CD4-positive, alpha-beta memory T cell (primary cell): ENCODE measurements at regions not wholly inside any gene's neighbourhood (a gene's known extent, or its start where the extent isn't known, plus 50 kb on each side); places are given as distances from the start of the nearest gene placed in this dataset.

Experiments used
- CTCF ChIA-PET: fragments of 350-600 bp; sonication (Branson Sonifier 250); formaldehyde crosslinking; loops from one replicate; lab custom pipeline; 2021; ENCODE audit warnings: inconsistent platforms; ENCODE audit not compliant: partially characterized antibody; lab: Charles Lee
- POLR2A ChIA-PET: fragments of 350-600 bp; sonication (Branson Sonifier 250); formaldehyde crosslinking; loops from one replicate; lab custom pipeline; 2021; ENCODE audit not compliant: partially characterized antibody; lab: Charles Lee
- DNase-seq, 5 donors: peaks; one replicate each; pipeline versions ENCODE4 v3.0.0 to v3.0.0-alpha.2; 2020 to 2022; ENCODE audit warnings: mixed read lengths in 1 of 5
- H3K27ac ChIP-seq: one replicate; pipeline ENCODE4 v1.7.0; 2013; ENCODE audit warnings: low read depth, low read length
- H3K27me3 ChIP-seq: 2 replicates; pipeline ENCODE4 v1.7.0; 2013; ENCODE audit warnings: mild to moderate bottlenecking, low read length, moderate library complexity; ENCODE audit not compliant: insufficient read depth
- H3K36me3 ChIP-seq: 2 replicates; pipeline ENCODE4 v1.7.0; 2013; ENCODE audit warnings: mild to moderate bottlenecking, low read length, moderate library complexity; ENCODE audit not compliant: insufficient read depth
- H3K4me1 ChIP-seq: 2 replicates; pipeline ENCODE4 v1.7.0; 2013; ENCODE audit warnings: mild to moderate bottlenecking, low read length, moderate library complexity; ENCODE audit not compliant: insufficient read depth
- H3K4me3 ChIP-seq, 2 donors: one replicate each; pipeline ENCODE4 v1.7.0; 2013; ENCODE audit warnings: low read length in 2 of 2, mild to moderate bottlenecking in 1 of 2
- H3K9me3 ChIP-seq, 2 donors: one replicate each; pipeline ENCODE4 v1.7.0; 2013; ENCODE audit warnings: low read length in 2 of 2, control low read depth in 1 of 2; ENCODE audit not compliant: control insufficient read depth in 1 of 2
- H3K27ac Mint-ChIP-seq, 7 donors: one replicate each; pipeline ENCODE4 v1.8.0; 2020 to 2021; ENCODE audit warnings: mixed read lengths in 7 of 7, mild to moderate bottlenecking in 6 of 7, inconsistent platforms in 3 of 7, moderate library complexity in 3 of 7
- H3K27me3 Mint-ChIP-seq, 2 donors: one replicate each; pipeline ENCODE4 v1.8.0; 2020 to 2021; ENCODE audit warnings: mixed read lengths in 2 of 2
- H3K36me3 Mint-ChIP-seq, 2 donors: one replicate each; pipeline ENCODE4 v1.8.0; 2020 to 2021; ENCODE audit warnings: mixed read lengths in 2 of 2, inconsistent platforms in 1 of 2, mild to moderate bottlenecking in 1 of 2
- H3K4me1 Mint-ChIP-seq, 4 donors: one replicate each; pipeline ENCODE4 v1.8.0; 2020 to 2021; ENCODE audit warnings: mixed read lengths in 4 of 4, mild to moderate bottlenecking in 1 of 4
- H3K4me3 Mint-ChIP-seq, 8 donors: one replicate each; pipeline ENCODE4 v1.8.0; 2020 to 2021; ENCODE audit warnings: mixed read lengths in 8 of 8, mild to moderate bottlenecking in 7 of 8, moderate library complexity in 6 of 8, inconsistent platforms in 3 of 8
- H3K9me3 Mint-ChIP-seq, 8 donors: one replicate each; pipeline ENCODE4 v1.8.0; 2020 to 2021; ENCODE audit warnings: mixed read lengths in 8 of 8, mild to moderate bottlenecking in 5 of 8, inconsistent platforms in 3 of 8, moderate library complexity in 1 of 8
- intact Hi-C: fragments of 100-400 bp; cut with micrococcal nuclease; formaldehyde crosslinking; loops from one replicate; pipeline ENCODE4 v1.15.1; 2023

DNA sequence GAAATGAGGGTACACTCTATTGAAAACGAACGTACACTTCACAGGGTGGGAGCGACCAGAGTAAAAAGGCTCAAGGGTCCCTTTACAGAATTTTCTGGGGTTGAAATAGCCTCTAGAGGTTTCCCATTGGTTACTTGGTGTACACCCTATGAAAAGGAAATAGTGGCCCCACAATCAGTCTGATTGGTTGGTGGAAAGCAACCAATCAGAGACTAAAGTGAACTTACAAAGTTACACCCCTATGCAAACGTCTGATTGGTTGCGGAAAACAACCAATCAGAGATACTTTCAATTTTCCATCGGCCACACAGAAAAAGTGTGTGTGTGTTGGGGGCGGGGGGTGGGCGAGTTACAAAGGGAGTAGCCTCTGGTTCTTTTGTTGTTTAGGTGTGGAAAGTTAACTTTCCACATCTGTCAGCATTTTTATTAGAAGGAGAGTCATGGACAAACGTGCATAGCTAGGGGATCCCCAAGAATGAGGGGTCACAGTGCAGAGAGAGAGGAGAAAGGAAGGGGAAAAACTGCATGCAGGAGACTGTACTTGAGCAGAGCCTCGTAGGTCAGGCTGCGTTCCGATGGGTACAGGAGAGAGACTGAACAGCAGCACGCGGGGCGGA, 1152.1 kb downstream of the TBC1D22A start:
- Mint-ChIP-seq H3K4me3 (no peak overlapping the region), H3K27ac (peak overlapping the region in 1 of 7 donors; percentile 54), H3K36me3 (no peaks in the 10 kb centered on the region), H3K4me1 (peaks cover 0 to 14% (median 9%) of the 10 kb centered on the region in 4 donors), H3K9me3 (peaks cover 0 to 16% (median 12%) of the 10 kb centered on the region in 8 donors), H3K27me3 (peaks cover 0 to 2% of the 10 kb centered on the region in 2 donors)
- H3K36me3 ChIP-seq: no peaks in the 10 kb centered on the region
- H3K4me1 ChIP-seq: peaks cover 14% of the 10 kb centered on the region
- no peaks in the 10 kb centered on the region for H3K27me3 ChIP-seq
- intact Hi-C loops: no loop called here
- ChIA-PET POLR2A (no interaction called here), CTCF (no interaction called here)
- H3K4me3 ChIP-seq: no peak overlapping the region
- no peak overlapping the region for H3K27ac ChIP-seq
- DNase-seq: no peak
- H3K9me3 ChIP-seq: no peaks in the 10 kb centered on the region

DNA sequence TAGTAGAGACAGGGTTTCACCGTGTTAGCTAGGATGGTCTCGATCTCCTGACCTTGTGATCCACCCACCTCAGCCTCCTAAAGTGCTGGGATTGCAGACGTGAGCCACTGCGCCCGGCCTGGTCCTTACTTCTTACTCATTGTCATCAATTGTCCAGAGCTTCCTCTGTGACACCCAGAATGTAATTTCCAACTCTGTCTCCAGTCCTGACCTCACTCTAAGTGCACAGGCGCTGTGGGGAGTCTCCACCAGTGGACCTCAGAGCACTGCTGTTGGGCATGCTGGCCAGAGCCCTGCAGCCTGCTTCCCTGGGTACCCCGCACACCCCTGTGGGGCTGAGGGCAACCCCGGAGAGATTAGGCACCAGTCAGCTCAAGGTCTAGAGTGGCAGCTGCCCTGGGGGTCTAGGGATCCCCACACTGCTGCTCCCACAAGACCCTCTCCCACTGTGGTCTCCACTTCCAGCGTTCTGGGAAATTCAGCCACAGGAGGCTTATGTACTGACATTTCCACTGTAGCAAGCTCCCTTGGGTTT, 1140.3 kb downstream of the TBC1D22A start:
- intact Hi-C loops: no loop called here
- H3K4me1 ChIP-seq: no peaks in the 10 kb centered on the region
- DNase-seq: no peak
- peaks cover 0 to 4% (median 0%) of the 10 kb centered on the region in 8 donors for H3K9me3 Mint-ChIP-seq
- no peaks in the 10 kb centered on the region for H3K36me3 ChIP-seq
- H3K4me3 Mint-ChIP-seq: no peak overlapping the region
- ChIA-PET CTCF (no interaction called here), POLR2A (no interaction called here)
- no peaks in the 10 kb centered on the region for H3K4me1 Mint-ChIP-seq
- peaks cover 0 to 3% of the 10 kb centered on the region in 2 donors for H3K27me3 Mint-ChIP-seq
- no peaks in the 10 kb centered on the region for H3K36me3 Mint-ChIP-seq
- H3K27ac ChIP-seq: no peak overlapping the region
- no peaks in the 10 kb centered on the region for H3K9me3 ChIP-seq
- H3K27me3 ChIP-seq: no peaks in the 10 kb centered on the region
- H3K4me3 ChIP-seq: no peak overlapping the region
- no peak overlapping the region for H3K27ac Mint-ChIP-seq

DNA sequence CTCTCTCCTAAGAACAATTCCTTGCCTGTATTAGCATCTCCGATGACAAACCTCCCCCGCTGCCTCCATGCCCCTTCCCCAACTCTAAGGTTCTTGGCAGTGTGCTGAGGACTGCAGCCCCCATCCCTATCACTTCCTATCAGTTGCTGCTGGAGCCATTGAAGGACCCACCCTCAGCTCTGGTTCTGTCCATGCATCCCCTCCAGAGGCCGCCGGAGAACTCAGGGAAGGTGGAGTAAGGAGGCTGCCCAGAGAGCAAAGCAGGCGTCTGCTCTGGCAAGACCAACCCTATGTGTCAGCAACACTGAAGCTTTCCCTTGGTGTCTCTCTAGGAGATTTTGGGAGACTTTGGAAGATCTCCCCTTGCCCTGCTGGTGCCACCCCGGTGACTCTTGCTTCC, 1139.5 kb downstream of the TBC1D22A start:
- peaks cover 0 to 4% (median 0%) of the 10 kb centered on the region in 8 donors for H3K9me3 Mint-ChIP-seq
- Histone ChIP-seq H3K4me3 (no peak overlapping the region), H3K27ac (no peak overlapping the region), H3K4me1 (no peaks in the 10 kb centered on the region), H3K36me3 (no peaks in the 10 kb centered on the region), H3K9me3 (no peaks in the 10 kb centered on the region), H3K27me3 (no peaks in the 10 kb centered on the region)
- H3K4me1 Mint-ChIP-seq: no peaks in the 10 kb centered on the region
- H3K36me3 Mint-ChIP-seq: no peaks in the 10 kb centered on the region
- intact Hi-C loops: no loop called here
- no peak overlapping the region for H3K4me3 Mint-ChIP-seq
- no peak overlapping the region for H3K27ac Mint-ChIP-seq
- peaks cover 0 to 3% of the 10 kb centered on the region in 2 donors for H3K27me3 Mint-ChIP-seq
- no peak for DNase-seq
- ChIA-PET POLR2A (no interaction called here), CTCF (no interaction called here)

DNA sequence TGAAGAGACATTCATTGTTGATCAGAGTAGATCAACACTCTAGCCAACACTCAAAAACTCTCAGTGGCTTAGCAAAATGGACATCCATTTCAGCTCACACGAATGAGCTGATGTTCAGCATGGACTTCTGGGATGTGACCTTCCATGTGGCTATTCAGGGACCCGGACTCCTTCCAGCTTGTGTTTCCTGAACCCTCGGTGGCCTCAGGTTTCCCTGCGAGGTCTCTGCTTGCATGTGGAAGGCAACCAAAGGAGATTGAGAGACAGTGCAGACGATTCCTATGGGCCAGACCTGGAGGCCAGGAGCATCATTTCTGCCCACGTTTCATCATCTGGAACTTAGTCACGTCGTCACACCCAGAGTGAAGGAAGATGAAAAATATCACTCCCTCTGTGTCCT, 1137.4 kb downstream of the TBC1D22A start:
- H3K9me3 ChIP-seq: no peaks in the 10 kb centered on the region
- no peaks in the 10 kb centered on the region for H3K36me3 Mint-ChIP-seq
- no peak overlapping the region for H3K4me3 Mint-ChIP-seq
- intact Hi-C loops: no loop called here
- ChIA-PET POLR2A (no interaction called here), CTCF (no interaction called here)
- no peaks in the 10 kb centered on the region for H3K27me3 Mint-ChIP-seq
- no peaks in the 10 kb centered on the region for H3K27me3 ChIP-seq
- no peak for DNase-seq
- H3K4me1 Mint-ChIP-seq: no peaks in the 10 kb centered on the region
- H3K36me3 ChIP-seq: no peaks in the 10 kb centered on the region
- H3K27ac ChIP-seq: no peak overlapping the region
- H3K4me3 ChIP-seq: no peak overlapping the region
- peaks cover 0 to 7% (median 3%) of the 10 kb centered on the region in 8 donors for H3K9me3 Mint-ChIP-seq
- H3K27ac Mint-ChIP-seq: no peak overlapping the region
- H3K4me1 ChIP-seq: no peaks in the 10 kb centered on the region

DNA sequence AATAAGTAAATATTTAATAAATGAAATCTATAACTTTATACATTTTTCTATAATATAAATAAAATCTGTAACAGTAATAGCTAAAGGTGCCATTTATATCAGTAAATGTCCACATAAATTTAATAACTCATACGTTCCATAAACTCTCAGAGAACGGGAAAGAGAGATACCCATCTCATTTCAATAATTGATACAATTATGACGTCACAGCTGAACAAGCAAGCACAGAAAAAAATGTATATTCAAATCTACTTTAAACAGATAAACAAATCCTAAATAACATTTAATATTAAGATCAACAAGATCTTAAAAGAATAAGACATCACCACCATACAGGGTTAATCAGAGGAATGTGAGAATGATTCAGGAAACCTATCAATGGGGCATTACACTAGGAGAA, 1136.5 kb downstream of the TBC1D22A start:
- ChIA-PET CTCF (no interaction called here), POLR2A (no interaction called here)
- no peaks in the 10 kb centered on the region for H3K9me3 ChIP-seq
- DNase-seq: no peak
- no peaks in the 10 kb centered on the region for H3K4me1 Mint-ChIP-seq
- no peaks in the 10 kb centered on the region for H3K4me1 ChIP-seq
- no peak overlapping the region for H3K4me3 ChIP-seq
- intact Hi-C loops: no loop called here
- H3K36me3 Mint-ChIP-seq: no peaks in the 10 kb centered on the region
- peaks cover 0 to 15% (median 6%) of the 10 kb centered on the region in 8 donors for H3K9me3 Mint-ChIP-seq
- no peak overlapping the region for H3K27ac ChIP-seq
- H3K36me3 ChIP-seq: no peaks in the 10 kb centered on the region
- H3K27me3 ChIP-seq: no peaks in the 10 kb centered on the region
- no peak overlapping the region for H3K4me3 Mint-ChIP-seq
- H3K27ac Mint-ChIP-seq: no peak overlapping the region
- no peaks in the 10 kb centered on the region for H3K27me3 Mint-ChIP-seq

DNA sequence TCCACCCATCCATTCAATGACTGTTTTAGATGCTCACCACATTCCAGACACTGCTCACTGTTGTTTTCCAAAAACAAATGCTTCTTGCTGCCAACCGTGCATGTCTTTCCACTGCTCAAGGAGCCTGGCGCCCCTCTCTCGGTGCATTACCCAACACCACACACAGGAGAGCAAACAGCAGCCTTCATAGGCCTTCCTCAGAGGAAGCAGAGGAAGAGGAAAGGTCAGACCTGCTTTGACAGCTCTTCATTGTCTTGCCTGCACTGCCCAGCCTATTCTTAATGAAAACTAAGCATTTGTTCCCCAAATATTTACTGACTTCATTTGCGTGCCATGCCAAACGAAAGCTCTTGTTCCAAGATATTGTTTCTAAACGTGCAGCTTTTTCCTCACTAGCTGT, 1129.2 kb downstream of the TBC1D22A start:
- H3K27ac Mint-ChIP-seq: no peak overlapping the region
- ChIA-PET POLR2A (no interaction called here), CTCF (no interaction called here)
- intact Hi-C loops: no loop called here
- no peak overlapping the region for H3K27ac ChIP-seq
- no peaks in the 10 kb centered on the region for H3K36me3 Mint-ChIP-seq
- no peak overlapping the region for H3K4me3 ChIP-seq
- H3K27me3 Mint-ChIP-seq: peaks cover 0 to 8% of the 10 kb centered on the region in 2 donors
- no peaks in the 10 kb centered on the region for H3K36me3 ChIP-seq
- no peaks in the 10 kb centered on the region for H3K9me3 ChIP-seq
- DNase-seq: no peak
- H3K9me3 Mint-ChIP-seq: peaks cover 0 to 30% (median 8%) of the 10 kb centered on the region in 8 donors
- H3K4me1 ChIP-seq: no peaks in the 10 kb centered on the region
- H3K27me3 ChIP-seq: no peaks in the 10 kb centered on the region
- H3K4me3 Mint-ChIP-seq: no peak overlapping the region
- H3K4me1 Mint-ChIP-seq: no peaks in the 10 kb centered on the region

DNA sequence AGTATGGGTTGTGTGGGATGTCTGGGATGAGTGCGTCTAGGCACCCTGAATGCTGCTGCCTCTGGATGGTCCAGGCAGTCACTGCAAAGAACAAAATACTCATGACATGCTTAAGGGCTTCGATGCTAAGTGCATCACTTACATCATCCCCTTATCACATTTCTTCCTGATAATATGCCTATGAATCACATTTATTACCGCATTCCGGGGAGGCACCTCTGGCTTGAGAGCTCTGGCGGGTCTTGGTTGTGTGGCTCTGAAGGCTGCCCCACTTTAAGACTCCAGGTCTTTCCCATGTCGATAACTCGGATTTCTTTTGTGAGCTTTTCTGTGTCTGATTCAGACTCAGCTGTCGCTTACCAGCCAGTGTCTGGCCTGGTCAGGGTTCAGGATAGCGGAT, 1126.4 kb downstream of the TBC1D22A start:
- Histone ChIP-seq H3K27me3 (no peaks in the 10 kb centered on the region), H3K27ac (no peak overlapping the region), H3K9me3 (no peaks in the 10 kb centered on the region), H3K4me1 (no peaks in the 10 kb centered on the region), H3K36me3 (no peaks in the 10 kb centered on the region), H3K4me3 (no peak overlapping the region)
- DNase-seq: no peak
- Mint-ChIP-seq H3K27me3 (peaks cover 2 to 8% of the 10 kb centered on the region in 2 donors), H3K36me3 (no peaks in the 10 kb centered on the region), H3K4me3 (no peak overlapping the region), H3K4me1 (no peaks in the 10 kb centered on the region), H3K27ac (no peak overlapping the region), H3K9me3 (peaks cover 0 to 13% (median under 1%) of the 10 kb centered on the region in 8 donors)
- ChIA-PET POLR2A (no interaction called here), CTCF (no interaction called here)
- intact Hi-C loops: no loop called here
